HepG2 (cell line): ENCODE measurements at regions not wholly inside any gene's neighbourhood (a gene's known extent, or its start where the extent isn't known, plus 50 kb on each side); places are given as distances from the start of the nearest gene placed in this dataset.

Source experiments
- ATAC-seq: fragments of 200-7000 bp; cut with Tn5 transposase; 3 replicates; pipeline ENCODE4 v1.9.1; 2020; ENCODE audit warnings: mild to moderate bottlenecking, moderate library complexity
- BruUV-seq: library from RNA; stranded (reverse); fragments of 400-500 nt; replicated peaks from 2 replicates; lab custom pipeline; 2021; lab: Mats Ljungman, UMichigan
- CTCF ChIA-PET: fragments of 300-600 bp; formaldehyde crosslinking; extraction: SDS; loops from one replicate; lab custom pipeline; 2021; ENCODE audit warnings: low total read pairs, inconsistent platforms, low intra/inter-chr PET ratio; lab: Yijun Ruan, JAX
- POLR2A ChIA-PET: fragments of 350-600 bp; sonication (Branson Sonifier 250); formaldehyde crosslinking; loops from one replicate; lab custom pipeline; 2020; ENCODE audit warnings: antibody characterized with exemption, inconsistent platforms; lab: Yijun Ruan, JAX
- DNase-seq: peaks from one replicate; pipeline ENCODE4 v3.0.0-alpha.2; 2015; ENCODE audit warnings: low spot score
- FAIRE-seq: peaks from 3 replicates; lab custom pipeline; 2011; peaks lifted over from hg19 to GRCh38; lab: Jason Lieb, UNC
- H2AFZ ChIP-seq: one replicate; pipeline ENCODE4 v1.6.1; 2011; ENCODE audit warnings: low read length, inconsistent platforms
- H3K27ac ChIP-seq: fragments of 300-600 bp; 3 replicates; pipeline ENCODE4 v1.8.0; 2011; ENCODE audit warnings: mixed run types, mild to moderate bottlenecking, mixed read lengths, low read length, inconsistent platforms; ENCODE audit not compliant: insufficient read depth; ENCODE audit errors: extremely low read length
- H3K27me3 ChIP-seq, 2 experiments: fragments of 200-600 bp in 1 of 2; 2 replicates in 1 of 2; 3 replicates in 1 of 2; pipeline versions ENCODE4 v1.6.0 to v1.8.0; 2011; ENCODE audit warnings: low read length in 2 of 2, mild to moderate bottlenecking in 2 of 2, moderate library complexity in 2 of 2, inconsistent platforms in 1 of 2; ENCODE audit not compliant: insufficient read depth in 2 of 2, control insufficient read depth in 1 of 2
- H3K36me3 ChIP-seq, 2 experiments: fragments of 200-600 bp in 1 of 2; replicated peaks in 1 of 2; 2 replicates in 1 of 2; 3 replicates in 1 of 2; pipeline versions ENCODE4 v1.5.1 to v1.8.0; 2011; ENCODE audit warnings: low read length in 2 of 2, inconsistent platforms in 1 of 2; ENCODE audit not compliant: insufficient read depth in 2 of 2, control insufficient read depth in 1 of 2
- H3K4me1 ChIP-seq: 2 replicates; pipeline ENCODE4 v1.5.1; 2012; ENCODE audit warnings: low read length, inconsistent platforms; ENCODE audit not compliant: insufficient read depth
- H3K4me2 ChIP-seq: 2 replicates; pipeline ENCODE4 v1.6.0; 2011; ENCODE audit warnings: low read depth, low read length, inconsistent platforms
- H3K4me3 ChIP-seq, 3 experiments: fragments of 200-600 bp in 1 of 3; sonication (generic), shearing (Covaris generic) in 1 of 3; replicated peaks in 1 of 3; 2 replicates each; pipeline ENCODE4 v1.5.1; 2011 to 2016; ENCODE audit warnings: low read length in 3 of 3, inconsistent platforms in 2 of 3, low read depth in 2 of 3, mild to moderate bottlenecking in 2 of 3, control low read depth in 1 of 3, mixed read lengths in 1 of 3; ENCODE audit not compliant: insufficient read depth in 1 of 3
- H3K79me2 ChIP-seq: one replicate; pipeline ENCODE4 v1.6.1; 2011; ENCODE audit warnings: low read length, inconsistent platforms; ENCODE audit not compliant: insufficient read depth
- H3K9ac ChIP-seq: 2 replicates; pipeline ENCODE4 v1.6.0; 2011; ENCODE audit warnings: mild to moderate bottlenecking, low read depth, low read length, inconsistent platforms; ENCODE audit not compliant: insufficient read depth
- H3K9me3 ChIP-seq: 2 replicates; pipeline ENCODE4 v1.5.1; 2012; ENCODE audit warnings: mild to moderate bottlenecking, low read length
- H4K20me1 ChIP-seq: 2 replicates; pipeline ENCODE4 v1.6.0; 2011; ENCODE audit warnings: inconsistent platforms, mild to moderate bottlenecking, low read length, moderate library complexity; ENCODE audit not compliant: insufficient read depth
- BCLAF1 ChIP-seq: fragments of 450-650 bp; IDR thresholded peaks from 2 replicates; pipeline ENCODE4 v1.6.1; 2017; ENCODE audit warnings: mild to moderate bottlenecking
- LCORL ChIP-seq, 2 experiments: fragments of 450-650 bp in 1 of 2; sonication (generic) in 1 of 2; formaldehyde crosslinking in 1 of 2; IDR thresholded peaks; 2 replicates each; pipeline versions ENCODE4 v1.5.0 to v1.6.1; 2017 to 2020; ENCODE audit warnings: antibody characterized with exemption in 1 of 2, missing genetic modification reagents in 1 of 2
- RXRB ChIP-seq: IDR thresholded peaks from 2 replicates; pipeline ENCODE4 v1.6.1; 2016; ENCODE audit warnings: borderline replicate concordance, missing genetic modification reagents, missing compliant biosample characterization
- ZNF160 ChIP-seq: sonication (generic); formaldehyde crosslinking; IDR thresholded peaks from 2 replicates; pipeline ENCODE4 v1.8.0; 2022; ENCODE audit warnings: mild to moderate bottlenecking, inconsistent platforms, missing genetic modification reagents
- ZNF609 ChIP-seq: sonication (generic); formaldehyde crosslinking; IDR thresholded peaks from 2 replicates; pipeline ENCODE4 v1.4.0; 2020; ENCODE audit warnings: mild to moderate bottlenecking, missing genetic modification reagents, borderline replicate concordance
- WGBS: methylation state at CpG from one replicate; pipeline ENCODE4 v1.1.6; 2017; ENCODE audit warnings: low lambda C conversion rate; 5-methylcytosine and 5-hydroxymethylcytosine counted together
- in situ Hi-C: cut with HindIII; loops from 2 replicates; pipeline ENCODE4 v1.10.0; 2017; ENCODE audit warnings: low pct_unique_long_range_greater_than_20kb; ENCODE audit not compliant: extremely low pct_ligation_motif_present
- intact Hi-C: fragments of 100-400 bp; cut with micrococcal nuclease; formaldehyde crosslinking; loops from one replicate; pipeline ENCODE4 v1.10.0; 2022; ENCODE audit not compliant: unreplicated experiment
- TF ChIP-seq, protein P1 (sequence below): IDR thresholded peaks from 2 replicates; pipeline ENCODE4 v1.6.1; 2016; ENCODE audit warnings: low read depth, borderline replicate concordance
- TF ChIP-seq, protein P2 (sequence below): IDR thresholded peaks from 2 replicates; pipeline ENCODE4 v1.6.1; 2016; ENCODE audit warnings: mild to moderate bottlenecking, missing biosample characterization, missing genetic modification reagents
- TF ChIP-seq, protein P3 (sequence below): IDR thresholded peaks from 2 replicates; pipeline ENCODE4 v1.6.1; 2016; ENCODE audit warnings: missing compliant biosample characterization, missing genetic modification reagents, borderline replicate concordance
- TF ChIP-seq, protein P4 (sequence below): sonication (generic); formaldehyde crosslinking; IDR thresholded peaks from 2 replicates; pipeline ENCODE4 v1.4.0; 2020; ENCODE audit warnings: missing genetic modification reagents; ENCODE audit errors: not compliant biosample characterization

GRCh38 chrX:20656721-20657120, 390.0 kb upstream of the RPS6KA3 start (continued):
- TF ChIP-seq ZNF609 (CRISPR knock-in tag) (no peak), RXRB (CRISPR knock-in tag) (no peak), BCLAF1 (no peak)
- TF ChIP-seq, all 625 proteins: peak for 0

GRCh38 chrX:20654596-20655106, 387.9 kb upstream of the RPS6KA3 start:
- Histone ChIP-seq H4K20me1 (no peaks in the 10 kb centered on the region), H3K9ac (no peak overlapping the region), H3K4me2 (no peak overlapping the region), H3K36me3 (no peaks in the 10 kb centered on the region), H3K27ac (no peak overlapping the region), H3K79me2 (no peaks in the 10 kb centered on the region), H3K9me3 (no peaks in the 10 kb centered on the region), H3K4me3 (no peak overlapping the region), H3K27me3 (no peaks in the 10 kb centered on the region), H3K4me1 (no peaks in the 10 kb centered on the region), H2AFZ (no peak overlapping the region)
- BruUV-seq = no TSS peak
- DNase-seq (no peak), FAIRE-seq (no peak), ATAC-seq (no peak)
- ChIA-PET POLR2A (no interaction called here), CTCF (no interaction called here)
- in situ Hi-C loops (no loop called here), intact Hi-C loops (no loop called here)
- WGBS = 0% methylated on average over 1 of the region's 1 CpG
- TF ChIP-seq, protein P1, sequence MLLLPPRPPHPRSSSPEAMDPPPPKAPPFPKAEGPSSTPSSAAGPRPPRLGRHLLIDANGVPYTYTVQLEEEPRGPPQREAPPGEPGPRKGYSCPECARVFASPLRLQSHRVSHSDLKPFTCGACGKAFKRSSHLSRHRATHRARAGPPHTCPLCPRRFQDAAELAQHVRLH (CRISPR knock-in tag) = no peak
- TF ChIP-seq, protein P2, sequence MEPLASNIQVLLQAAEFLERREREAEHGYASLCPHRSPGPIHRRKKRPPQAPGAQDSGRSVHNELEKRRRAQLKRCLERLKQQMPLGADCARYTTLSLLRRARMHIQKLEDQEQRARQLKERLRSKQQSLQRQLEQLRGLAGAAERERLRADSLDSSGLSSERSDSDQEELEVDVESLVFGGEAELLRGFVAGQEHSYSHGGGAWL = no peak
- TF ChIP-seq ZNF160 (CRISPR knock-in tag) (no peak), LCORL (IDR thresholded peaks at IDR 0.05) (no peak), LCORL (CRISPR knock-in tag; IDR thresholded peaks at IDR 0.05) (no peak)
- TF ChIP-seq, protein P3, sequence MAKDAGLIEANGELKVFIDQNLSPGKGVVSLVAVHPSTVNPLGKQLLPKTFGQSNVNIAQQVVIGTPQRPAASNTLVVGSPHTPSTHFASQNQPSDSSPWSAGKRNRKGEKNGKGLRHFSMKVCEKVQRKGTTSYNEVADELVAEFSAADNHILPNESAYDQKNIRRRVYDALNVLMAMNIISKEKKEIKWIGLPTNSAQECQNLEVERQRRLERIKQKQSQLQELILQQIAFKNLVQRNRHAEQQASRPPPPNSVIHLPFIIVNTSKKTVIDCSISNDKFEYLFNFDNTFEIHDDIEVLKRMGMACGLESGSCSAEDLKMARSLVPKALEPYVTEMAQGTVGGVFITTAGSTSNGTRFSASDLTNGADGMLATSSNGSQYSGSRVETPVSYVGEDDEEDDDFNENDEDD (CRISPR knock-in tag) = no peak
- TF ChIP-seq, protein P4, sequence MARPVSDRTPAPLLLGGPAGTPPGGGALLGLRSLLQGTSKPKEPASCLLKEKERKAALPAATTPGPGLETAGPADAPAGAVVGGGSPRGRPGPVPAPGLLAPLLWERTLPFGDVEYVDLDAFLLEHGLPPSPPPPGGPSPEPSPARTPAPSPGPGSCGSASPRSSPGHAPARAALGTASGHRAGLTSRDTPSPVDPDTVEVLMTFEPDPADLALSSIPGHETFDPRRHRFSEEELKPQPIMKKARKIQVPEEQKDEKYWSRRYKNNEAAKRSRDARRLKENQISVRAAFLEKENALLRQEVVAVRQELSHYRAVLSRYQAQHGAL (CRISPR knock-in tag) = no peak
